DND-41 (cell line): ENCODE measurements at regions not wholly inside any gene's neighbourhood (a gene's known extent, or its start where the extent isn't known, plus 50 kb on each side); places are given as distances from the start of the nearest gene placed in this dataset.

Source experiments
- ATAC-seq: fragments of 200-7000 bp; cut with Tn5 transposase; 3 replicates; pipeline ENCODE4 v1.9.1; 2021; ENCODE audit warnings: low read depth; ENCODE audit not compliant: insufficient read depth
- DNase-seq: peaks from one replicate; pipeline ENCODE4 v3.0.0-alpha.2; 2020
- H2AFZ ChIP-seq: 2 replicates; pipeline ENCODE4 v1.6.0; 2012; ENCODE audit warnings: low read depth, low read length
- H3K27ac ChIP-seq: 2 replicates; pipeline ENCODE4 v1.5.1; 2012; ENCODE audit warnings: low read length, inconsistent platforms
- H3K27me3 ChIP-seq: fragments of 200-600 bp; sonication (generic); 2 replicates; pipeline ENCODE4 v1.6.0; 2012; ENCODE audit warnings: low read length, mild to moderate bottlenecking, inconsistent platforms; ENCODE audit not compliant: insufficient read depth, poor library complexity
- H3K36me3 ChIP-seq: 2 replicates; pipeline ENCODE4 v1.5.1; 2012; ENCODE audit warnings: low read length, inconsistent platforms; ENCODE audit not compliant: insufficient read depth
- H3K4me1 ChIP-seq: 2 replicates; pipeline ENCODE4 v1.5.1; 2012; ENCODE audit warnings: mild to moderate bottlenecking, low read length; ENCODE audit not compliant: insufficient read depth
- H3K4me2 ChIP-seq: 2 replicates; pipeline ENCODE4 v1.6.0; 2012; ENCODE audit warnings: mild to moderate bottlenecking, moderate library complexity, low read length, inconsistent platforms; ENCODE audit not compliant: insufficient read depth
- H3K4me3 ChIP-seq, 2 experiments: fragments of 200-600 bp in 1 of 2; shearing (Covaris generic) in 1 of 2; 2 replicates each; pipeline ENCODE4 v1.5.1; 2012 to 2016; ENCODE audit warnings: inconsistent platforms in 2 of 2, low read length in 2 of 2, mild to moderate bottlenecking in 2 of 2, low read depth in 1 of 2, moderate library complexity in 1 of 2
- H3K79me2 ChIP-seq: 2 replicates; pipeline ENCODE4 v1.6.0; 2012; ENCODE audit warnings: low read length, inconsistent platforms; ENCODE audit not compliant: insufficient read depth
- H3K9ac ChIP-seq: 2 replicates; pipeline ENCODE4 v1.6.0; 2012; ENCODE audit warnings: low read depth, mild to moderate bottlenecking, inconsistent platforms, low read length, moderate library complexity
- H3K9me3 ChIP-seq: 2 replicates; pipeline ENCODE4 v1.5.1; 2012; ENCODE audit warnings: low read length, moderate library complexity, mild to moderate bottlenecking, inconsistent platforms; ENCODE audit not compliant: insufficient read depth, severe bottlenecking
- H4K20me1 ChIP-seq: 2 replicates; pipeline ENCODE4 v1.6.0; 2012; ENCODE audit warnings: low read length; ENCODE audit not compliant: insufficient read depth
- EZH2 ChIP-seq: IDR thresholded peaks from 3 replicates; pipeline ENCODE4 v1.6.1; 2012; ENCODE audit warnings: borderline replicate concordance, low read depth, mild to moderate bottlenecking, moderate library complexity, low read length, inconsistent platforms; ENCODE audit not compliant: severe bottlenecking
- TF ChIP-seq, protein P1 (sequence below): IDR thresholded peaks from 2 replicates; pipeline ENCODE4 v1.5.1; 2012; ENCODE audit warnings: borderline replicate concordance, low read length, moderate library complexity, mild to moderate bottlenecking; ENCODE audit not compliant: poor library complexity, severe bottlenecking; ENCODE audit errors: extremely low read depth

DNA sequence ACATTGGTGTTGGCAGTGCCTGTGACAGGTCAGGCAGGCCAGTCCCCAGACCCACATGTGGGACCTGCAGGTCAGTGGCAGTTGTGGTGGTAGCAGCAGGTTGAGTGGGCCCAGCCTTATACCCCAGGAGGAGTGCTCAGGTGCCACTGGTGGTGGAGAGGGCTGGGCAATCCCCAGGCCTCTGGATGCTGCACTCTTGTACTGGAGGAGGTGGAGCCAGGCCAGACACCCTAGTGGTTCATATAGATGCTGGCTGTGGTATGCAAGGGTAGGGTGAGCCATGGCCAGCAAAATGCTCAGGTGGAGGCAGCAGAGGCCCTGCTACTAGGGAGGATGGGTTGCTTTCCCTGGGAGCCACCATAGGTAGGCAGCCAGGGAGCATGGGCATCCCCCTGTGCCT is 190.4 kb upstream of the TMPO start:
- H2AFZ ChIP-seq, result no peak overlapping the region

DNA sequence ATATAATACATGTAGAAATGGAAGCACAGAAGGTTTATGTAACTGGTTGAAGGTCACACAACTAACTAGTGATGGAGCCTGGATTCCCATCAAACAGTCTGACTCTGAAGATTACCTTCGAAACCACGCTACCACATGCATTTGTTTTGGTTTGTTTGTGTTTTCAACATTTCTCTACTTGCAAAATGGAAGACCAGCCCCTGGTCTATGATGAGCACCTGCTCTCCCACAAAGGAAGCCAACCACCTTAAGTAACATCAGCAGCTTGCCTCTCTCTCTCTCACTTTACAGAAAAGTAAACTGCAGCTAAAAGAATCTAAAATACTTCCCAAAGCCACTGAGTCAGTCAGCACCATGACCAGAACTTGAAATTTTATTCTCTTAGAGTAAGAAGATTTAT is 186.9 kb upstream of the TMPO start:
- DNase-seq (no peak), ATAC-seq (no peak)
- H3K27me3 ChIP-seq, result no peaks in the 10 kb centered on the region
- H3K27ac ChIP-seq, result no peak overlapping the region
- no peak overlapping the region for H3K4me2 ChIP-seq
- no peaks in the 10 kb centered on the region for H3K9me3 ChIP-seq
- H3K79me2 ChIP-seq, result no peaks in the 10 kb centered on the region
- no peak overlapping the region for H3K9ac ChIP-seq
- H4K20me1 ChIP-seq, result no peaks in the 10 kb centered on the region
- no peak overlapping the region for H3K4me3 ChIP-seq
- no peak for TF ChIP-seq EZH2
- TF ChIP-seq, protein P1, sequence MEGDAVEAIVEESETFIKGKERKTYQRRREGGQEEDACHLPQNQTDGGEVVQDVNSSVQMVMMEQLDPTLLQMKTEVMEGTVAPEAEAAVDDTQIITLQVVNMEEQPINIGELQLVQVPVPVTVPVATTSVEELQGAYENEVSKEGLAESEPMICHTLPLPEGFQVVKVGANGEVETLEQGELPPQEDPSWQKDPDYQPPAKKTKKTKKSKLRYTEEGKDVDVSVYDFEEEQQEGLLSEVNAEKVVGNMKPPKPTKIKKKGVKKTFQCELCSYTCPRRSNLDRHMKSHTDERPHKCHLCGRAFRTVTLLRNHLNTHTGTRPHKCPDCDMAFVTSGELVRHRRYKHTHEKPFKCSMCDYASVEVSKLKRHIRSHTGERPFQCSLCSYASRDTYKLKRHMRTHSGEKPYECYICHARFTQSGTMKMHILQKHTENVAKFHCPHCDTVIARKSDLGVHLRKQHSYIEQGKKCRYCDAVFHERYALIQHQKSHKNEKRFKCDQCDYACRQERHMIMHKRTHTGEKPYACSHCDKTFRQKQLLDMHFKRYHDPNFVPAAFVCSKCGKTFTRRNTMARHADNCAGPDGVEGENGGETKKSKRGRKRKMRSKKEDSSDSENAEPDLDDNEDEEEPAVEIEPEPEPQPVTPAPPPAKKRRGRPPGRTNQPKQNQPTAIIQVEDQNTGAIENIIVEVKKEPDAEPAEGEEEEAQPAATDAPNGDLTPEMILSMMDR, result no peak
- H3K36me3 ChIP-seq, result no peaks in the 10 kb centered on the region
- H3K4me1 ChIP-seq, result no peaks in the 10 kb centered on the region
- no peak overlapping the region for H2AFZ ChIP-seq

More for the DNA sequence above, 190.4 kb upstream of the TMPO start:
- H4K20me1 ChIP-seq, result no peaks in the 10 kb centered on the region
- no peaks in the 10 kb centered on the region for H3K79me2 ChIP-seq
- no peaks in the 10 kb centered on the region for H3K9me3 ChIP-seq
- H3K27ac ChIP-seq, result no peak overlapping the region
- no peaks in the 10 kb centered on the region for H3K27me3 ChIP-seq
- no peak for DNase-seq
- no peak for TF ChIP-seq EZH2
- TF ChIP-seq, protein P1, result no peak
- no peak overlapping the region for H3K4me3 ChIP-seq
- H3K4me2 ChIP-seq, result no peak overlapping the region
- H3K36me3 ChIP-seq, result no peaks in the 10 kb centered on the region
- H3K9ac ChIP-seq, result no peak overlapping the region
- no peaks in the 10 kb centered on the region for H3K4me1 ChIP-seq
- no peak for ATAC-seq

DNA sequence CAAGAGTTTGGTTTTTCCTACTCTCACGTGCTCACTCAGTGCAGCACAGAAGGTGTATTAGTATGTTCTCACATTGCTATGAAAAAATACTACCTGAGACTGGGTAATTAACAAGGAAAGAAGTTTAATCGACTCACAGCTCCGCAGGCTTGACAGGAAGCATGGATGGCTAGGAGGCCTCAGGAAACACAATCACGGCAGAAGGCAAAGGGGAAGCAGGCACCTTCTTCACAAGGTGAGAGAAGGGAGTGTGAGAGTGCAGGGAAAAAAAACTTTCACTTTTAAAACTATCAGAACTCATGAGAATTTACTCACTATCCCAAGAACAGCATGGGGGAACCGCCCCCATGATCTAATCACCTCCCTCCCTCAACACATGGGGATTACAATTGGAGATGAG is 185.8 kb upstream of the TMPO start:
- H3K27ac ChIP-seq, result no peak overlapping the region
- no peak overlapping the region for H2AFZ ChIP-seq
- no peaks in the 10 kb centered on the region for H3K27me3 ChIP-seq
- H3K9me3 ChIP-seq, result no peaks in the 10 kb centered on the region
- ATAC-seq (no peak), DNase-seq (no peak)
- no peaks in the 10 kb centered on the region for H4K20me1 ChIP-seq
- TF ChIP-seq EZH2, result no peak
- TF ChIP-seq, protein P1, result no peak
- H3K4me3 ChIP-seq, result no peak overlapping the region
- H3K36me3 ChIP-seq, result no peaks in the 10 kb centered on the region
- H3K9ac ChIP-seq, result no peak overlapping the region
- no peaks in the 10 kb centered on the region for H3K4me1 ChIP-seq
- no peak overlapping the region for H3K4me2 ChIP-seq
- H3K79me2 ChIP-seq, result no peaks in the 10 kb centered on the region

DNA sequence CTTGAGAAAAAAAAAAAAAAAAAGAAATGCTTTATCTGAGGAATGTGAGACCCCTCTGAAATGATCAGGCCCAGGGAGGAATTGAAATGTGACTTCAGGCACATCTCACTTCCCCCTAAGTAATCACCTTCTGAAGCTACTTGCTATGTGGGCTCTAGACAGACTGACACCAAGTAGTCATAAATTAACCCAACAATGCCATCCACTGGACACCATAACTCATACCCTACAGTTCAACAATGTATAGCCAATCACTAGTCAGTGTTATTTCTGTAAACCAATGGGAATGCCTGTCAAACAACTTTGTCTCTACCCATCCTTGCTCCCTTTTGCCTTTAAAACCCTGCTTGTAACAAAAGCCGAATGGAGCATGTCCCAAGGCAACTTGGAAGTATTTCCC is 182.7 kb upstream of the TMPO start:
- Histone ChIP-seq H3K4me3 (no peak overlapping the region), H3K27ac (no peak overlapping the region), H2AFZ (no peak overlapping the region), H3K4me2 (no peak overlapping the region), H3K4me1 (no peaks in the 10 kb centered on the region), H4K20me1 (no peaks in the 10 kb centered on the region), H3K9me3 (no peaks in the 10 kb centered on the region), H3K36me3 (no peaks in the 10 kb centered on the region), H3K27me3 (no peaks in the 10 kb centered on the region), H3K79me2 (no peaks in the 10 kb centered on the region), H3K9ac (no peak overlapping the region)
- TF ChIP-seq, protein P1, result no peak
- no peak for TF ChIP-seq EZH2
- ATAC-seq (no peak), DNase-seq (no peak)
